ENCODE measurements at regions not wholly inside any gene's neighbourhood (a gene's known extent, or its start where the extent isn't known, plus 50 kb on each side); places are given as distances from the start of the nearest gene placed in this dataset.
A peak's percentile ranks its signal among the peaks of the same experiment; 100 is the strongest.

GRCh38 chr20:7389216-7389615, 551.0 kb downstream of the HAO1 start:
- Histone ChIP-seq H3K4me1 (ENCODE audit: low read depth) (no peaks in the 10 kb centered on the region), H3K4me3 (no peak overlapping the region), H3K27me3 (no peaks in the 10 kb centered on the region), H3K36me3 (no peaks in the 10 kb centered on the region), H3K27ac (no peak overlapping the region), H3K9me3 (ENCODE audit: low read depth) (no peaks in the 10 kb centered on the region)
- DNase-seq (ENCODE audit: low read depth in 1 of 2, low spot score in 1 of 2): no peak
- no peak for TF ChIP-seq CTCF (IDR thresholded peaks at IDR 0.05; ENCODE audit: low read depth, low read length)

GRCh38 chr20:7392542-7393206, 547.6 kb downstream of the HAO1 start:
- H3K27ac ChIP-seq: no peak overlapping the region
- no peaks in the 10 kb centered on the region for H3K4me1 ChIP-seq (ENCODE audit: low read depth)
- no peak overlapping the region for H3K4me3 ChIP-seq
- H3K9me3 ChIP-seq (ENCODE audit: low read depth): no peaks in the 10 kb centered on the region
- H3K27me3 ChIP-seq: no peaks in the 10 kb centered on the region
- TF ChIP-seq CTCF (IDR thresholded peaks at IDR 0.05; ENCODE audit: low read depth, low read length): no peak
- H3K36me3 ChIP-seq: no peaks in the 10 kb centered on the region
- peak in 1 of 2 donors; percentile 54 for DNase-seq (ENCODE audit: low read depth in 1 of 2, low spot score in 1 of 2)

GRCh38 chr20:7399114-7399513, 541.1 kb downstream of the HAO1 start:
- no peaks in the 10 kb centered on the region for H3K27me3 ChIP-seq

GRCh38 chr20:7399575-7399974, 540.7 kb downstream of the HAO1 start:
- peaks cover 11% of the 10 kb centered on the region for H3K4me1 ChIP-seq (ENCODE audit: low read depth)
- H3K27ac ChIP-seq: peak overlapping the region; percentile 54
- TF ChIP-seq CTCF (IDR thresholded peaks at IDR 0.05; ENCODE audit: low read depth, low read length): no peak
- no peaks in the 10 kb centered on the region for H3K36me3 ChIP-seq
- H3K4me3 ChIP-seq: no peak overlapping the region
- no peaks in the 10 kb centered on the region for H3K27me3 ChIP-seq
- H3K9me3 ChIP-seq (ENCODE audit: low read depth): no peaks in the 10 kb centered on the region
- peak; percentile 4 to 65 for DNase-seq (ENCODE audit: low read depth in 1 of 2, low spot score in 1 of 2)

More at GRCh38 chr20:7399114-7399513, 541.1 kb downstream of the HAO1 start:
- DNase-seq (ENCODE audit: low read depth in 1 of 2, low spot score in 1 of 2): peak in 1 of 2 donors; percentile 4
- Histone ChIP-seq H3K4me1 (ENCODE audit: low read depth) (peaks cover 11% of the 10 kb centered on the region), H3K4me3 (no peak overlapping the region), H3K27ac (peak overlapping the region; percentile 54), H3K36me3 (no peaks in the 10 kb centered on the region), H3K9me3 (ENCODE audit: low read depth) (no peaks in the 10 kb centered on the region)
- TF ChIP-seq CTCF (IDR thresholded peaks at IDR 0.05; ENCODE audit: low read depth, low read length): no peak

GRCh38 chr20:7406671-7407070, 533.6 kb downstream of the HAO1 start:
- H3K9me3 ChIP-seq (ENCODE audit: low read depth): no peaks in the 10 kb centered on the region
- TF ChIP-seq CTCF (IDR thresholded peaks at IDR 0.05; ENCODE audit: low read depth, low read length): no peak
- no peak for DNase-seq (ENCODE audit: low read depth in 1 of 2, low spot score in 1 of 2)

More at GRCh38 chr20:7406671-7407070, 533.6 kb downstream of the HAO1 start:
- Histone ChIP-seq H3K36me3 (no peaks in the 10 kb centered on the region), H3K27ac (no peak overlapping the region), H3K27me3 (no peaks in the 10 kb centered on the region), H3K4me1 (ENCODE audit: low read depth) (no peaks in the 10 kb centered on the region), H3K4me3 (no peak overlapping the region)

Data from cardiac muscle cell (in vitro differentiated cells and primary cell).